ENCODE measurements at regions not wholly inside any gene's neighbourhood (a gene's known extent, or its start where the extent isn't known, plus 50 kb on each side); places are given as distances from the start of the nearest gene placed in this dataset.

DNA sequence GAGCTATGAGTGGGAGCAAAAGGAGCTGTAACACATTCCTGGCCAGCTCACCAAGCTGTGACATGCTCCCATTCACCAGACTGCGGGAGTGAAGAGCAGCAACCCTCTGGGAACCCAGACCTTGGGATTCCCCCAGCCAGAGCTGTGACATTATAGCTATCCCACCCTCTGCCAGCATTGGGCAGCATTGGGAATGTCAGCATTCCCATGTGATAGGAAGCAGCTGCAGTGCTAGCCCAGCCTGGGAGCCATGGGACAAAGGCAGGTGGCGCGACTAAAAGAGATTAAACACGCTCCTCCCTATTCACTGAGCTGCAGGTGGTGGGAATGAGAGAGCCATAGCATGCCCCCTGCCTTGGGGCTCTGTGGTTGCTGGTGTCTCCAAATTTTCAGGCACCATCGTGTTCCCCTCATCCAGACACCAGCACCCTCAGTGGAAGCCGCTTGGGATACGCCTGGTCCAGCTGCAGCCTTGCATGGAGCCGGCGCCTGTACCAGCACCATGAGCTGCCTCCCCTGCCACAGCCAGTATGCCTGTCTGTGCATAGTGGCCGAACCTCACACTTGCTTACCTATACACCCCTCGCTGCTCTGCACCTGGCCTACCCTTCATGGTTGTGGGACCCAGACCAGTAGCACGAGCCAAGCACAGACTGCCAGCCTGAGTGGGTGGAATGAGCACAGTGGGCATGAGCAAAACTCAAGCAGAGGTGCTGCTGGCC lies 695.6 kb upstream of the GCFC2 start:
- TF ChIP-seq POLR2A (IDR thresholded peaks at IDR 0.05), result no peak
- TF ChIP-seq, protein P1, sequence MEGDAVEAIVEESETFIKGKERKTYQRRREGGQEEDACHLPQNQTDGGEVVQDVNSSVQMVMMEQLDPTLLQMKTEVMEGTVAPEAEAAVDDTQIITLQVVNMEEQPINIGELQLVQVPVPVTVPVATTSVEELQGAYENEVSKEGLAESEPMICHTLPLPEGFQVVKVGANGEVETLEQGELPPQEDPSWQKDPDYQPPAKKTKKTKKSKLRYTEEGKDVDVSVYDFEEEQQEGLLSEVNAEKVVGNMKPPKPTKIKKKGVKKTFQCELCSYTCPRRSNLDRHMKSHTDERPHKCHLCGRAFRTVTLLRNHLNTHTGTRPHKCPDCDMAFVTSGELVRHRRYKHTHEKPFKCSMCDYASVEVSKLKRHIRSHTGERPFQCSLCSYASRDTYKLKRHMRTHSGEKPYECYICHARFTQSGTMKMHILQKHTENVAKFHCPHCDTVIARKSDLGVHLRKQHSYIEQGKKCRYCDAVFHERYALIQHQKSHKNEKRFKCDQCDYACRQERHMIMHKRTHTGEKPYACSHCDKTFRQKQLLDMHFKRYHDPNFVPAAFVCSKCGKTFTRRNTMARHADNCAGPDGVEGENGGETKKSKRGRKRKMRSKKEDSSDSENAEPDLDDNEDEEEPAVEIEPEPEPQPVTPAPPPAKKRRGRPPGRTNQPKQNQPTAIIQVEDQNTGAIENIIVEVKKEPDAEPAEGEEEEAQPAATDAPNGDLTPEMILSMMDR (IDR thresholded peaks at IDR 0.05), result no peak
